ENCODE measurements at regions not wholly inside any gene's neighbourhood (a gene's known extent, or its start where the extent isn't known, plus 50 kb on each side); places are given as distances from the start of the nearest gene placed in this dataset.
"Not testable (repeated sequence)": the region's sequence is repeated elsewhere in the genome, so short reads cannot be mapped to it uniquely, and the experiment has no call there.

DNA sequence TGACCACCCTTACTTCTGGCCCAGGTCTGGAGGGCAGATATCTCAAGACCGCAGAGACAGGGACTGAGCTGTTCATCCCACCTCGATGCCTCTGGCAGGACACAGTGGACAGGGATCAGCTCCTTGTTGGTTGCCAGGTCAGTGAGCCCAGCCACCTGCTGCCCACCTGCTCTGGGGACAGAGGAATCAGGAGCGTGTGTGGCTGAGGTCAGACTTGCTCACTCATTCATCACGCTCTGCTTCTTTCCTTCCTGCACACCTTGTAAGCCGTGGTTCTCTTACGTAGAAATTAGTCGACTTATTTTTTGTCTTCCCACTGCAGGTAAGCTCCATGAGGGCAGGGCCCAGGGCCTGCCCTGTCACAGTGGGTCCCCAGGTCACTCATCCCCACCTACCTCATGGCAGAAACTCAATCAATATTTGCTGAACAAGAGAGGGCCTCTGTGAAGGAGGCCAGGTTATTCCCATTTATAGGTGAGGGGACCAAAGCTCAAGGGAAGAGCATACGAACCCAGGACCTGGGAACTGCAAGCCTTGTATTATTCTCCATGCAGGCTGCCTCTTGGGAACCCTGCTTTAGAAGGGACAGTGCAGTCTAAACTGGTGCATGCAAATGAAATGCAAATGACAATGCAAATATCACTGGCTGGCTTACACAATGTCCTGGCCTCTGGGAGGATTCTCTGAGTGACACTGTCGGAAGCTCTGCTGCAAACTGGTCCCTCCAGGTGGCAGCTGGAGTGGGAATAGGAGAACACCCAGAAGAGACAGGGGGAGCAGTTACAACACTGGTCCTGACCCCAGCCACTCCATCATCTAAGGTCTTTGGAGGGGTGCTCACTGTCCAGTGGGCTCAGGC is 58.4 kb upstream of the PAX7 start:
- no peak overlapping the region for H3K4me3 ChIP-seq (ENCODE audit: low read depth, low read length)
- in situ Hi-C loops (cut with HindIII; ENCODE audit: low pct_ligation_motif_present, low sequenced_read_pairs) = no loop called here

DNA sequence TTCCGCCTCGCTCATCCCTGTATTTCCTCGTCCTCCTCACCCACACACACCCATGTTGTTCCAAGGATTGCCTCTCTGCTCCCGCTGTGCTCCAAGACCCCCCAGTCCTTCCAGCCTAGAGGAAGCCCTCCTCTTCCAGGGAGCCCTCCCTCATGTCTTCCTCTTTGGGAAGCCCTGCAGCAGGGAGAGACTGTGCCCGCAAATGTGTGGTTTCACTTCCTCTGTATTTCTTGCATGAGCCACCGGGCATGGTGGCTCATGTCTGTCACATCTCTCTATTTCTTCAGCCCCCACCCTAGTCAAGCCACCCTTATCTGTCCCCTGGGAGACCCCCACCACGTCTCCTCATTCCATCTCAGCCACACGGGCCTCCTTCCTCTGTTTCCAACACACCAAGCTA is 57.5 kb upstream of the PAX7 start:
- H3K4me3 ChIP-seq (ENCODE audit: low read depth, low read length) = no peak overlapping the region
- no peak overlapping the region for H3K27ac ChIP-seq
- no peaks in the 10 kb centered on the region for H3K27me3 ChIP-seq (replicated peaks)
- no peaks in the 10 kb centered on the region for H3K36me3 ChIP-seq (replicated peaks)
- no peak for DNase-seq
- in situ Hi-C loops (cut with HindIII; ENCODE audit: low pct_ligation_motif_present, low sequenced_read_pairs) = no loop called here
- TF ChIP-seq, protein P1, sequence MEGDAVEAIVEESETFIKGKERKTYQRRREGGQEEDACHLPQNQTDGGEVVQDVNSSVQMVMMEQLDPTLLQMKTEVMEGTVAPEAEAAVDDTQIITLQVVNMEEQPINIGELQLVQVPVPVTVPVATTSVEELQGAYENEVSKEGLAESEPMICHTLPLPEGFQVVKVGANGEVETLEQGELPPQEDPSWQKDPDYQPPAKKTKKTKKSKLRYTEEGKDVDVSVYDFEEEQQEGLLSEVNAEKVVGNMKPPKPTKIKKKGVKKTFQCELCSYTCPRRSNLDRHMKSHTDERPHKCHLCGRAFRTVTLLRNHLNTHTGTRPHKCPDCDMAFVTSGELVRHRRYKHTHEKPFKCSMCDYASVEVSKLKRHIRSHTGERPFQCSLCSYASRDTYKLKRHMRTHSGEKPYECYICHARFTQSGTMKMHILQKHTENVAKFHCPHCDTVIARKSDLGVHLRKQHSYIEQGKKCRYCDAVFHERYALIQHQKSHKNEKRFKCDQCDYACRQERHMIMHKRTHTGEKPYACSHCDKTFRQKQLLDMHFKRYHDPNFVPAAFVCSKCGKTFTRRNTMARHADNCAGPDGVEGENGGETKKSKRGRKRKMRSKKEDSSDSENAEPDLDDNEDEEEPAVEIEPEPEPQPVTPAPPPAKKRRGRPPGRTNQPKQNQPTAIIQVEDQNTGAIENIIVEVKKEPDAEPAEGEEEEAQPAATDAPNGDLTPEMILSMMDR (IDR thresholded peaks at IDR 0.05; ENCODE audit: low read depth, low read length, missing control alignments) = no peak

More for the DNA sequence above, 58.4 kb upstream of the PAX7 start:
- Histone ChIP-seq H3K36me3 (replicated peaks) (no peaks in the 10 kb centered on the region), H3K27me3 (replicated peaks) (no peaks in the 10 kb centered on the region), H3K27ac (no peak overlapping the region)
- no peak for DNase-seq
- TF ChIP-seq, protein P1 (IDR thresholded peaks at IDR 0.05; ENCODE audit: low read depth, low read length, missing control alignments) = no peak

DNA sequence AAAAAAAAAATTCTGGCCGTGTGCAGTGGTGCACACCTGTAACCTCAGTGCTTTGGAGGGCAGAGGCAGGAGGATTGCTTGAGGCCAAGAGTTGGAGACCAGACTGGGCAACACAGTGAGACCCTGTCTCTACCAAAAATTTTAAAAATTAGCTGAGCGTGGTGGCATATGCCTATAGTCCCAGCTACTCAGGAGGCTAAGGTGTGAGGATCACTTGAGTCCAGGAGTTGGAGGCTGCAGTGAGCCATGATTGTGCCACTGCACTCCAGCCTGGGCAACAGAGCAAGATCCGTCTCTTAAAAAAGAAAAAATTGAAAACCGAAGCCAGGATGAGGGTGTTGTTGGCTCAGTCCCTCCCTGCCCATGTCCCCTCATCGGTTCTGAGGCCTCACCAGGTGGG is 55.9 kb upstream of the PAX7 start:
- no peaks in the 10 kb centered on the region for H3K27me3 ChIP-seq (replicated peaks)
- in situ Hi-C loops (cut with HindIII; ENCODE audit: low pct_ligation_motif_present, low sequenced_read_pairs) = no loop called here
- no peak overlapping the region for H3K27ac ChIP-seq
- DNase-seq = no peak
- H3K4me3 ChIP-seq (ENCODE audit: low read depth, low read length) = no peak overlapping the region
- no peaks in the 10 kb centered on the region for H3K36me3 ChIP-seq (replicated peaks)
- TF ChIP-seq, protein P1 (IDR thresholded peaks at IDR 0.05; ENCODE audit: low read depth, low read length, missing control alignments) = no peak

DNA sequence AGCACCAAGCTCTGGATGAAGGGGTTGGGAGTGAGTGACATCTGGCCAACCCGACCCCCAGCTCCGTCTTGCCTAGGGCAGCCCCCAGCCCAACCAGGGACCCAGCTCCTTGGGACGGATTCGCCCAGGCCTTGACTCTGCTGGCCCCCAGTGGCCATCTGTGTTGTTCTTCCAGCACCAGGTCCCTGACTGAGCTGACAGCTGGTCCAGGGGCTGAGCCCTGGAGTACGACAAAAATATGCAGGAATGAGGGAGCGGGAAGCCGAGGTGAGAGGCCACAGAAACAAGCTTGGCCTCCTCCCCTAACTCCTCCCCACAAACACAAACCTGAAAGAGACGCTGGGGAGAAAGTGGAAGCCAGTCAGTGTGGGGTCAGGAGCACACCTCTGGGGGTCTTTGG is 55.0 kb upstream of the PAX7 start:
- TF ChIP-seq, protein P1 (IDR thresholded peaks at IDR 0.05; ENCODE audit: low read depth, low read length, missing control alignments) = peak; percentile 26
- Histone ChIP-seq H3K27me3 (replicated peaks) (no peaks in the 10 kb centered on the region), H3K27ac (no peak overlapping the region), H3K36me3 (replicated peaks) (no peaks in the 10 kb centered on the region), H3K4me3 (ENCODE audit: low read depth, low read length) (no peak overlapping the region)
- peak; percentile 20 for DNase-seq
- in situ Hi-C loops (cut with HindIII; ENCODE audit: low pct_ligation_motif_present, low sequenced_read_pairs) = no loop called here

DNA sequence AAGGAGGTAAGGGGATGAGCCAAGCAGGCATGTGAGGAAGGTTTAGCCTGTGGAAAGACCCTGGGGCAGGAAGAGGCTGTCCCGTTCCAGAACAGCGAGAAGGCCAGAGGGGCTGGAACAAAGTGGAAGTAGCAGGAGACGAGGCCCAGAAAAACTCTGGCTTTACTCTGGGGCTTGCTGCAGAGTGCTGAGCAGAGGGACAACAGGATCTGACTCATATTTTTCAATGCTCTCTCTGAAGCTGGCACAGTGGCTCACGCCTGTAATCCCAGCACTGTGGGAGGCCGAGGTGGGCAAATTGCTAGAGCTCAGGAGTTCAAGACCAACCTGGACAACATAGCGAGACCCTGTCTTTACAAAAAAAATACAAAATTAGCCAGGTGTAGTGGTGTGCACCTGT is 52.4 kb upstream of the PAX7 start:
- DNase-seq = no peak
- in situ Hi-C loops (cut with HindIII; ENCODE audit: low pct_ligation_motif_present, low sequenced_read_pairs) = no loop called here
- Histone ChIP-seq H3K36me3 (replicated peaks) (no peaks in the 10 kb centered on the region), H3K27ac (no peak overlapping the region), H3K4me3 (ENCODE audit: low read depth, low read length) (no peak overlapping the region), H3K27me3 (replicated peaks) (no peaks in the 10 kb centered on the region)
- TF ChIP-seq, protein P1 (IDR thresholded peaks at IDR 0.05; ENCODE audit: low read depth, low read length, missing control alignments) = no peak

DNA sequence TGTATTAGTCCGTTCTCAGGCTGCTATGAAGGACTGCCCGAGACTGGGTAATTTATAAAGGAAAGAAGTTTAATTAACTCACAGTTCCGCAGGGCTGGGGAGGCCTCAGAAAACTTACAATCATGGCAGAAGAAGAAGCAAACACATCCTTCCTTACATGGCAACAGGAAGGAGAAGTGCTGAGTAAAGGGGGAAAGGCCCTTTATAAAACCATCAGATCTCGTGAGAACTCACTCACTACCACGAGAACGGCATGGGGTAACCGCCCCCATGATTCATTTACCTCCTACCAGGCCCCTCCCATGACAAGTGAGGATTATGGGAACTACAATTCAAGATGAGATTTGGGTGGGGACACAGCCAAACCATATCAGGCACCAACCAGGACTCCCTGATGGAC is 51.4 kb upstream of the PAX7 start:
- H3K36me3 ChIP-seq (replicated peaks); H3K27ac ChIP-seq; H3K27me3 ChIP-seq (replicated peaks); H3K4me3 ChIP-seq (ENCODE audit: low read depth, low read length); in situ Hi-C loops (cut with HindIII; ENCODE audit: low pct_ligation_motif_present, low sequenced_read_pairs); DNase-seq: not testable (repeated sequence)
